Stimulated activated CD4-positive, alpha-beta T cell treated with anti-CD3 and anti-CD28 coated beads, Interleukin-2, amount 100 ng/mL, for 4 hours (primary cell): ENCODE measurements at regions not wholly inside any gene's neighbourhood (a gene's known extent, or its start where the extent isn't known, plus 50 kb on each side); places are given as distances from the start of the nearest gene placed in this dataset.

ENCODE experiments used
- DNase-seq: peaks from one replicate; pipeline ENCODE4 v3.0.0-alpha.2; 2020; ENCODE audit warnings: low read depth

- DNase-seq: no peak
Measured at GRCh38 chr4:114365591-114365990, 233.0 kb upstream of the UGT8 start.

- no peak for DNase-seq
Measured at GRCh38 chr4:114366368-114366767, 232.2 kb upstream of the UGT8 start.

- DNase-seq: no peak
Measured at GRCh38 chr4:114368751-114369150, 229.9 kb upstream of the UGT8 start.

- DNase-seq: no peak
Measured at GRCh38 chr4:114373508-114373907, 225.1 kb upstream of the UGT8 start.

- no peak for DNase-seq
Measured at GRCh38 chr4:114378305-114378903, 220.2 kb upstream of the UGT8 start.

GRCh38 chr4:114383067-114383466, 215.5 kb upstream of the UGT8 start:
- no peak for DNase-seq

- no peak for DNase-seq
Measured at GRCh38 chr4:114383721-114384120, 214.9 kb upstream of the UGT8 start.

- DNase-seq: no peak
Measured at GRCh38 chr4:114384629-114385028, 214.0 kb upstream of the UGT8 start.

- no peak for DNase-seq
Measured at GRCh38 chr4:114385195-114385985, 213.2 kb upstream of the UGT8 start.

GRCh38 chr4:114386637-114387233, 211.9 kb upstream of the UGT8 start:
- DNase-seq: no peak

GRCh38 chr4:114389070-114389685, 209.4 kb upstream of the UGT8 start:
- DNase-seq: no peak

GRCh38 chr4:114393295-114394038, 205.1 kb upstream of the UGT8 start:
- no peak for DNase-seq

GRCh38 chr4:114396808-114397207, 201.8 kb upstream of the UGT8 start:
- DNase-seq: no peak

- no peak for DNase-seq
Measured at GRCh38 chr4:114398410-114398809, 200.2 kb upstream of the UGT8 start.

GRCh38 chr4:114399105-114399504, 199.5 kb upstream of the UGT8 start:
- DNase-seq: no peak

- DNase-seq: no peak
Measured at GRCh38 chr4:114400531-114400930, 198.1 kb upstream of the UGT8 start.

GRCh38 chr4:114401483-114401882, 197.1 kb upstream of the UGT8 start:
- no peak for DNase-seq

- DNase-seq: no peak
Measured at GRCh38 chr4:114417214-114417613, 181.4 kb upstream of the UGT8 start.

GRCh38 chr4:114420069-114420468, 178.5 kb upstream of the UGT8 start:
- DNase-seq: no peak

- no peak for DNase-seq
Measured at GRCh38 chr4:114423582-114423981, 175.0 kb upstream of the UGT8 start.

GRCh38 chr4:114435116-114435515, 163.5 kb upstream of the UGT8 start:
- no peak for DNase-seq

GRCh38 chr4:114442856-114443255, 155.8 kb upstream of the UGT8 start:
- DNase-seq: no peak
